Kidney (tissue), 13 donors: ENCODE measurements at regions not wholly inside any gene's neighbourhood (a gene's known extent, or its start where the extent isn't known, plus 50 kb on each side); places are given as distances from the start of the nearest gene placed in this dataset.

ENCODE experiments used
- DNase-seq, 5 donors: peaks; one replicate each; pipeline ENCODE4 v3.0.0-alpha.2; 2013 to 2020
- FAIRE-seq: peaks from 2 replicates; lab custom pipeline; 2012; peaks lifted over from hg19 to GRCh38; lab: Jason Lieb, UNC
- H3K27ac ChIP-seq, 2 donors: one replicate each; pipeline ENCODE4 v1.7.0; 2013; ENCODE audit warnings: low read depth in 2 of 2, low read length in 2 of 2, inconsistent platforms in 1 of 2
- H3K27me3 ChIP-seq: one replicate; pipeline ENCODE4 v1.7.1; 2013; ENCODE audit warnings: low read length, inconsistent platforms; ENCODE audit not compliant: control insufficient read depth, insufficient read depth
- H3K36me3 ChIP-seq, 3 donors: one replicate each; pipeline versions ENCODE4 v1.7.0 to v1.7.1; 2013; ENCODE audit warnings: low read length in 3 of 3, control low read depth in 1 of 3, inconsistent platforms in 1 of 3; ENCODE audit not compliant: insufficient read depth in 3 of 3, control insufficient read depth in 2 of 3
- H3K4me1 ChIP-seq, 3 donors: one replicate each; pipeline versions ENCODE4 v1.7.0 to v1.7.1; 2013; ENCODE audit warnings: low read length in 3 of 3, inconsistent platforms in 1 of 3, low read depth in 1 of 3; ENCODE audit not compliant: control insufficient read depth in 2 of 3, insufficient read depth in 2 of 3
- H3K4me3 ChIP-seq, 3 donors: one replicate each; pipeline versions ENCODE4 v1.7.0 to v1.8.1; 2013; ENCODE audit warnings: low read length in 3 of 3, control low read depth in 1 of 3, inconsistent platforms in 1 of 3
- H3K9ac ChIP-seq, 3 donors: one replicate each; pipeline versions ENCODE4 v1.7.0 to v1.7.1; 2013; ENCODE audit warnings: low read length in 3 of 3, control low read depth in 1 of 3, inconsistent platforms in 1 of 3
- H3K9me3 ChIP-seq, 3 donors: one replicate each; pipeline versions ENCODE4 v1.7.0 to v1.7.1; 2013; ENCODE audit warnings: low read length in 3 of 3, control low read depth in 1 of 3, inconsistent platforms in 1 of 3; ENCODE audit not compliant: control insufficient read depth in 2 of 3, insufficient read depth in 1 of 3
- CTCF ChIP-seq: IDR thresholded peaks from 3 replicates; pipeline ENCODE4 v1.5.1; 2012; ENCODE audit warnings: mild to moderate bottlenecking, moderate library complexity, borderline replicate concordance; ENCODE audit not compliant: insufficient read depth; ENCODE audit errors: extremely low read depth
- intact Hi-C: fragments of 100-400 bp; cut with DNase I; formaldehyde crosslinking; loops from one replicate; pipeline ENCODE4 v1.11.1; 2022
- donor health status: control.
- donor health status: control.
- donor health status: control.
- donor health status: control.
- donor health status: control.
- donor health status: DM: yes; HTN: yes; CAD: no.
- donor health status: Normal renal cell carcinoma (clear cell type).

- TF ChIP-seq CTCF: no peak
- H3K27ac ChIP-seq: no peak overlapping the region
- no peak overlapping the region for H3K9ac ChIP-seq
- intact Hi-C loops: no loop called here
- no peaks in the 10 kb centered on the region for H3K36me3 ChIP-seq
- H3K9me3 ChIP-seq: peaks cover 0 to 4% (median 0%) of the 10 kb centered on the region in 3 donors
- H3K27me3 ChIP-seq: no peaks in the 10 kb centered on the region
- DNase-seq (no peak), FAIRE-seq (no peak)
- no peaks in the 10 kb centered on the region for H3K4me1 ChIP-seq
- no peak overlapping the region for H3K4me3 ChIP-seq
Measured at GRCh38 chr6:149147195-149147594, 170.3 kb upstream of the TAB2 start.

- Histone ChIP-seq H3K9me3 (peaks cover 0 to under 1% (median 0%) of the 10 kb centered on the region in 3 donors), H3K27ac (no peak overlapping the region), H3K4me1 (no peaks in the 10 kb centered on the region), H3K9ac (no peak overlapping the region), H3K36me3 (no peaks in the 10 kb centered on the region), H3K4me3 (no peak overlapping the region), H3K27me3 (no peaks in the 10 kb centered on the region)
- DNase-seq: no peak
- TF ChIP-seq CTCF: no peak
- intact Hi-C loops: no loop called here
- FAIRE-seq: no peak
Measured at GRCh38 chr6:149147938-149148718, 169.4 kb upstream of the TAB2 start.

DNA sequence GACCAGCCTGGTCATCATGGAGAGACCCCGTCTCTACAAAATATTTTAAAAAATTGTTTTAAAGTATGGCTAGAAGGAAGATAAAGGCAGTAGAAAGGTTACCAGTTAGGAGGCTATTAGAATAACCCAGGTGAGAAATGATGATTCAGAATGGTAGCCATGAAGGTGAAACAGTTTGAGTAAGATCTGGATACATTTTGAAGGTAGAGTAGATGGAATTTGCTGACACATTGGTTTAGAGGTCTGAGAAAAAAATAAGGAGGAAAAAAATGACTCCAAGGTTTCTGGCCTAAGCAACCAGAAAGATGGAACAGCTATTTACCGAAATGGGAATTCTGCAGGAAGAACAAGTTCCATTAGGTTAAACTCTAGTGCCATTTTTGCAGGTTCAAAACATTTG lies 167.9 kb upstream of the TAB2 start:
- no peak overlapping the region for H3K27ac ChIP-seq
- H3K27me3 ChIP-seq: no peaks in the 10 kb centered on the region
- no peak for FAIRE-seq
- H3K36me3 ChIP-seq: no peaks in the 10 kb centered on the region
- H3K4me1 ChIP-seq: no peaks in the 10 kb centered on the region
- TF ChIP-seq CTCF: no peak
- no peak overlapping the region for H3K4me3 ChIP-seq
- no peaks in the 10 kb centered on the region for H3K9me3 ChIP-seq
- intact Hi-C loops: no loop called here
- H3K9ac ChIP-seq: no peak overlapping the region
- no peak for DNase-seq
